RPMI7951 (cell line): ENCODE measurements at regions not wholly inside any gene's neighbourhood (a gene's known extent, or its start where the extent isn't known, plus 50 kb on each side); places are given as distances from the start of the nearest gene placed in this dataset.

Experiments
- DNase-seq: peaks from one replicate; pipeline ENCODE4 v3.0.0-alpha.2; 2012; ENCODE audit warnings: low read depth

DNA sequence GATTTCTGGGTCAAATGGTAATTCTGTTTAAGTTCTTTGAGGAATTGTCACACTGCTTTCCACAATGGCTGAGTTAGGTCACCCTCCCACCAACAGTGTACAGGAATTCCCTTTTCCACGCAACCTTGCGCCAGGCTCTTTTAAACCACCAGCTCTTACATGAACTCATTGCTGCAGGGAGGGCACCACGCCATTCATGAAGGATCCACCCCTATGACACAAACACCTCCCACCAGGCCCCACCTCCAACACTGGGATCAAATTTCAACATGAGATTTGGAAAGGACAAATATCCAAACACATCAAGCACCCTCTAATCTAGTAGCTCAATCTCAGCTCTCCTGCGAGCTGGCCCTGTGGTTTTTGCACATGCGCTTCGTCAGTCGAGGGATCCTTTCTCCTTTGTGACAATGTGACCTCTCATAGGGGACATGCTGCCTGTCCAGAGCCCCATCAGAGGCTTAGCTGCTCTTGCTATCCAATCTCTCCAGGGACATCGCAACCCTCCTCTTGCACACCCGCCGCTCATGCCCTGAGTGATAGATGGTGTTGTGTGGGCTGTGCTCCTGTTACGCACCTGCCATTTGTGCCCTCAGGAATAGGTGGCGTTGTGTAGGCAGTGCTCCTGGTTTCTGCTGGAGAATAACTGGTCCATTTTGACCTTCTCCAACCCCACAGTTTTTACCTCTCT is 328.0 kb downstream of the UQCRFS1 start:
- no peak for DNase-seq

DNA sequence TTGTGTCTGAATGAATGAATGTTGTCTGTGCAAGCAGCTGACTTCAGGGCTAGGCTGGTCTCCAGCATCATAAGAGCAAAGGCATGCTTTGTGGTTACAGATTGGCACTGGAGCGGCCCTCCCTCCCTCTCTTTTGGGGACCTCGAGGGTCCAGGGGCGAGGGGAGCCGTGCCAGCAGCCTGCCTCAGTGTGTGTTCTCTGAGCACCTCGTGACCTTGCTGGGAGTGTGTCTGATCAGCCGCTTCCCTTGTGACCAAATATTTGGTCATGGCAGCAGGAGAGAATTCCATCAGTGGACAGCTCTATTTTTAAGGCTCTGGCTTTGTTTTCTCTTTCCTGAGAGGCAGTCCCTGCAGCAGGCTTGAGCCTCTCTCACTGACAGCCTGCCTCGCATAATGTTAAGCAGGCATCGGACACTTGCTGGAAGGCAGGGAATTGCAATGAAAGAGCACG is 329.7 kb downstream of the UQCRFS1 start:
- DNase-seq, result no peak

DNA sequence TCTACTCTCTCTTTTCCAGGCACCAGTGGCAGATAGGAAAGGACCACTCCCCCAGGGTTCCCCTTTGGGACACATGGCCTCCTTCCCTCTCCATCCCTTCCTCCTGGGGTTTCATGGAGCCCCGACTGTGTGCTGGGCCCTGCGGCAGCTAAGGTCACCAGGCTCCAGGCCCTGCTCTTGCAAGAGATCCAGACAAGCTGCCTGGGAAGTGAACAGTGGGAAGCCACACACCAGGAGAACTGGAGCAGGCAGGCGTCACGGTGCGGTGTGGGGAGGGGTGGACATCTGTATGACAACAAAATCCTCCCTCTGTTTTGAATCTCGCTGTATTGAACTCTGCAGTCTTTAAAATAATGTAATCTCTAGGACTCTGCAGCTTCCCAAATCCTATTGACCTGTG is 330.1 kb downstream of the UQCRFS1 start:
- DNase-seq, result no peak

DNA sequence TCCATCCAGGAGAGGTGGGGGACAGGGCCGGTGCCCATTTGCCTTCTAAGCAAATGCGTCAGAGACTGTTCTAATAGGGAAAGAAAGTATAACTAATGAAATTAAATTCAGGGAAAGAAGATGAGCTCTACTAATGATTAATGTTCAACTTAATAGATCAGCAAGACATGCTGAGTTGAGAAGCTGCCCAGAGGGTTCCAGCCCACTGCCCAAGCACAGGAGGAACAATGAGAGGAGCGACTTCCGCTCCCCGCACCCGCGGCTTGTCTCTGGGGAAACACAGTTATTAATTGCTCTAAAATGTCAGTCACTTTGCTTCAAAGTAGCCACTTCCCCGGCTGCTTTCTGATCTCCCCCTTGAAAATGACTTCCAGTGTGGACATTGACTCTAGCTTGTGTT is 331.3 kb downstream of the UQCRFS1 start:
- DNase-seq, result no peak

DNA sequence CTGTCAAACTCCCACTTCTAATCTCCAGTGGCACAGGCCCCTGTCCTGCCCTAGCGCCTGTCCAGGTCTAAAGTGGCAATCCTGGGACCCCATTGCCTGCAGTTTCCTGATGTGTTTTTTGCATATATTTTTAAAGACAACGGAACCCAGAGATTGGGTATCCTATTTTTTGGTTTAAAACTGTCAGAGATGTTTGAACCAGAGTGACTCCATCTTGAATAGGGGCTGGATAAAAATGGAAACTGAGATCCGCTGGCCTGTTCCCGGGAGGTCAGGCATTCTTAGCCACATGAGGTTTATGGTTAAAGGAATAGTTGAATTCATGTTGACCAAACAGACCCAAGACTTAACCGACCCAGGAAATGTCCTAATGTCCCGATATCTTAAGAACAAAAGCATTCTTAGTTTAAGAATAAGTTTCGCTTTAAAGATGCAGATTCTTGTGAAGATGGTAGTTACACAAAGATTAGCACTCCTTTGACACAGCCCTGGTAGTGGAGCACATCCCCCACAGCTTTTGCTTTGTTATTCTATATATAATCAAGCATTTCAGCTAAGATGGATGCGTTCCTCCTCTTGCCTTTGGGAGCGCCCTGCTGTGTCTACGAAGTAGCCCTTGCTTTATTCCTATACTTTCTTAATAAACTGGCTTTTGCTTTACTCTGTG is 332.1 kb downstream of the UQCRFS1 start:
- DNase-seq, result no peak

DNA sequence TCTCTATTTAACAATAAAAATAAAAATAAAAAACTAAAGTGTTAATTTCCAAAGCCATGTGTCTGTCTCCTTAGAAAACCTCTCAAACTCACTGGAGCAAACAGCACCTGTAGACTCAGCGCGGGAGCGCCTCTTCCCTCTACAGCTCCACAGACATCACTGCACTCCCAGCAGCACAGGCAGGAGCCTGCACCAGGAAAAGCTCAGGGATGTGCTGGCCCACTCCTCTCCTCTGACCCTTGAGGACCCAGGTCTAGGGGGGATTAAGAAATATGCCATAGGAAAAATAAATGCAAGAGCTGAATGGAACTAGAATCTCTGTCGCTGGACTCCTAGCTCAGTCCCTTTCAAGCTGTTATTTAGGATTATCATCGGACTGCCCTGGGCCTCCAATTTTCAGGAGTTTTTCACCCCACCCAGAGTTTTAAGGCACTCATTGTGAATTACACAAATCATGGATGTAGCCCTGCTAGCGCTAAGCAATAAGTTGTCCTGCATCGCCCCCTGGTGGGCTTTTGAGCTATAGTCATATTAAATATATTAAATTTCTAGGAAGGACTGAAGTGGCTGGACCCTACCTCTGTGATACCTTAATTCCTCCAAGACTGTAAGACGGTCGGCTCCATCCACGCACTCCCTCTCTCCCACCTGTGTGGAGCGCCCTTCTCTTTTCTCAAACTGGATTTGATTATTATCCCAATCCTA is 333.9 kb downstream of the UQCRFS1 start:
- peak; percentile 49 for DNase-seq

DNA sequence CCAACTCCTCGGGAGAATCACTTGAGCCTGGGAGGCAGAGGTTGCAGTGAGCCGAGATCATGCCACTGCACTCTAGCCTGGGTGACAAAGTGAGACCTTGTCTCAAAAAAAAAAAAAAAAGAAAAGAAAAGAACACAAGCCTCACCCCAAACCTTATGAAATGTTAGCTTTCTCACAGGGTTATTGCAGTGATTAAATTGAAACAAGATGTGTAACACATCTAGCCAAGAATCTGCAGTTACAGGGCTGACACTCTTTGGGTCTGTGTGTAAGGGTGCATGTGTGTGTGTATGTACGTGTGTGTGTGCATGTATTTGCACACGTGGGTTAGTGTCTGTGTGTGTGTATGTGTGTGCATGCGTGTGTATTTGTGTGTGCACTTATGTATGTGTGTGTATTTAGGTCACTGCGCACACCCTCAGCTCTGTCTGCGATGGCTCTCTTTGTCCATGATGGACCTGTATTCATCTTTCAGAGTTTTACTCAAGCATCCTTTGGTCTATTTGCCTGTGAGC is 336.3 kb downstream of the UQCRFS1 start:
- no peak for DNase-seq

DNA sequence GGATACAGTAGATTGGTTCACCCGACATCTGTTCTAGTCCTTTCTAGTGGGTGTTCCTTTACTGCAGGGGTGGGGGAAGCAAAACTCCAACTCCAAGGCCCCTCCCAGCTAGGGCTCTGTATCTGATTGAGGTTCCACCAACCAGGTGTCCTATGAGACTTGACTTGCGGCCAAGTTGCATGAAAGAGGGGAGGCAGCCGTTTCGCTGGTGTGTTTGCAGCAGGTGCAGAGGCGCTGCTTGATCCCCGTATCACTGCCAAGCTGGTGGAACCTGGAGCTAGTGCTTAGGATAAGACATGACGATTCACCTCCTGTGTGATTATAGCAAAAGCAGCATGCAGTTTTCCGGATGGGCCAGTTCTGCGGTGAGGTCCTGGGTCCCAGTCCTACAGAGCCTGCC is 338.2 kb downstream of the UQCRFS1 start:
- no peak for DNase-seq

DNA sequence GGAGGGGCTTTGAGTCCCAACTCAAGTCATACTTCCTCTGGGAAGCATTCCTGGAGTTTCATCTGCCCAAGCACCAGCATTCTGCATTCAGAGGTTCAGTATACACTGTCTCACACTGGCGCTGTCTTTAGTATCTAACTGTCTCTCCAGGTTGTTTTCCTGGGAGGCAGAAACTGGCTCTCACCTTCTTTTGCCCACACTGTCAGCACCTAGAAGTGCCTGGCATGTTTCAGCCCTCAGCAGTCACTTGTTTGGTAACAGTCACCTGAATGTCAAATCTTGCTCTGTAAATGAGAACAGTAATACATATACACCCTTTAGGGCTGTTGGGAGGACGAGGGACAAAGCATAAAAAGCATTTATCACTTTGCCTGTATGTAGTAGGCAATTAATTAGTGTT is 339.6 kb downstream of the UQCRFS1 start:
- no peak for DNase-seq

DNA sequence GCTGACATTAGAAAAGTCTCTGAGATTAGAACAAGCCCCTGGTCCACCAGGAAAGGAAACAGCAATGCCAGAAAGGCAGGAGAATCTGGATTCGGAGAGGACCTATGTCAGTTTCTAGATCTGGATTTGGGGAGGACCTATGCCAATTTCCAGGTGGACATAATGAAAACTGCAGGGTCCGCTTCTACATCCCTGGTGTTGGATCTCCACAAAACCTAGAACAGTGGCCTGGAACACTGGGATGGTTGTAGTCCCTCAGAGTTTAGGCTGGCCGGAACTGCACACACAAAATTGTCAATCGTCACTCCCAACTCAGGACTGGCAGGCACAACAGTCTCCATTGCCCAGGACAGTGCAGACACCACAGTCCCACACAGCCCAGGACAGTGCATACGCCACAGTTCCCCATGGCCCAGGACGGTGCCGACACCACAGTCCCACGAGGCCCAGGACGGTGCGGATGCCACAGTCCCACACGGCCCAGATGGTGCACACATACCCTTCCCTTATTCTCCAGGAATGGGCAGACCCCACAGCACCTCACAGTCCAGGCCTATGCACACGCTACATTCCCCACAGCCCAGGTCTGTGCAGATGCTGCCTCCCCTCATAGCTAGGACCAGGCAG is 341.7 kb downstream of the UQCRFS1 start:
- no peak for DNase-seq

DNA sequence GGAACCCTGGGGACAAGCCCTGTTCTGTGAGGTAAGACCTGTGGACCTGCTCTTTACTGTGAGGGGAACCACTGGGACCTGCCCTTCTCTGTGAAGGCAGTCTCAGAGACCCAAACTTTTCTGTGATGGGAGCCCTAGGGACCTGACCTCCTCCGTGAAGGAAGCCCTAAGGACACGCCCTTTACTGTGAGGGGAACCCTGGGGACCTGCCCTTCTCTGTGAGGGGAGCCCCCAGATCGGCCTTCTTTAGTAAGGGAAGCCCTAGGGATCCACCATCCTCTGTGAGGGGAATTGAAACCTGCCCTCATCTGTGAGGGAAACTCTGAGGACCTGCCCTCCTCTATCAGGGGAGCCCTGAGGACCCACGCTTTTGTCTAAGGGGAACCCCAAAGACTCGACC is 343.5 kb downstream of the UQCRFS1 start:
- no peak for DNase-seq

DNA sequence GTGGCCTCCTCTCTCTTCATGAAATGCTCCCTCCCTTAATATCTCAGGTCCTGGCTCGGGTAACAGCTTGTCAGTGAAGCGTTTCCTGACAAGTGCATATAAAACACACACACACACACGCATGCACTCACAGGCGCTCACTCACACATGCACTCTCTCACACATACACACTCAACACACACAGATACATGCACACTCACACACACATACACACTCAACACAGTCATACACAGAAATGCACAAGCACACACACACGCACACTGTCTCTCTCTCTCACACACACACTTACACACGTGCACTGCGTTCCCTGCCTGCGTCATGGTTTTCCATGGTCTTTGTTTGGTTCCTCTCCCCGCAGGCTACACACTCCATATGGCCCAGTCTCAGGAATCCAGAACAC is 344.1 kb downstream of the UQCRFS1 start:
- DNase-seq, result no peak

DNA sequence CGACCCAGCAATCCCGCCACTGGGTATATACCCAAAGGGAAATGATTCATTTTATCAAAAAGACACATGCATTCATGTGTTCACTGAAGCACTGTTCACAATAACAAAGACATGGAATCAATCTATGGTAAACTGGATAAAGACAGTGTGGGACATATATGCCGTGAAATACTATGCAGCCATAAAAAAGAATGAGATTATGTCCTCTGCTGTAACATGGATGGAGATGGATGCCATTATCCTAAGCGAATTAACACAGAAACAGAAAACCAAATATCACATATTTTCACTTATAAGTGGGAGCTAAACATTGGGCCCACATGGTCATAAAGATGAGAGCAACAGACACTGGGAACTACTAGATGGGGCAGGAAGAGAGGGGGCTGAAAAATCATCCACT is 345.0 kb downstream of the UQCRFS1 start:
- DNase-seq, result no peak

DNA sequence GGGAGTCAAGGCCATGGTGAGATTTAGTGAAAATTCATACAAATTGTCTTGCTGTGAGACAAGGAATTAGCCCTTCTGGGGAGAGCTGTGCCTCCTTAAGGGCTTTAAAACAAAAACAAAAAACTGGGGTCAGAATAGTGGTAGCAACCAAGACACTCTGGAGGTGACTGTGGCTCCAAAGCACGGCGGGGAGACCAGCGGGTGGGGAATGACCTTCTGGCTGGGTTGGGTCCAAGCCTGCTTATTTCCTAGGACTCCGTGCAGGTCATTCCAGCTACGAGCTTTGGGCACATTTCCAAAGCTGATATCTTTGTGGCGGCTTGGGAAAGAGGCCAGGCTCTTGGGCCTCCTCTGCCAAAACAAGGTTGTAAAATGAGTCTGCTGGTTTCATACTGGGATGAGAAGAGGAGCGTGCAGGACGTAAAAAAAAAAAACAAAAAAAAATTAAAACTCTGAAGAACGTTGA is 348.3 kb downstream of the UQCRFS1 start:
- no peak for DNase-seq

DNA sequence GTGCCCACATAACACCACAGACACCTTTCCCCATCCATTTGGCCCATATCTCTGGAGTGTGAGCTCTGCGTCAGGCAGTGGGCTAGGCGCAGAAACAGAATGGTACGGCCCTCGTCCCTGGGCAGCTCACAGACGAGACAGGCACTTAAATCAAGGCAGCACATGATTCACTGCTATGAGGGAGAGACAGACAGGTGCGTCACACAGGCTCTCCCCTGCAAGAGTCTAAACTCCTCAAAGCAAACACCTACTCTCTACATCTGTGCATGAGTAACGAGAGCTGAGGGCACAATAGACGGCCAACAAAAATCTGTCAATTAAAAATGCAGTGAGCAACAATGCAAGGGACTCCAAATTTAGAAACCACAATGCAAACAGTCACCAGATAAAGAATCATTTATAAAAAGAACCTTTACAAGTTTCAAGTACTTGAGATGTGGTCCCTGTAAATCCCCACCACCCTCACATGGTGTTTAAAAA is 348.9 kb downstream of the UQCRFS1 start:
- no peak for DNase-seq

DNA sequence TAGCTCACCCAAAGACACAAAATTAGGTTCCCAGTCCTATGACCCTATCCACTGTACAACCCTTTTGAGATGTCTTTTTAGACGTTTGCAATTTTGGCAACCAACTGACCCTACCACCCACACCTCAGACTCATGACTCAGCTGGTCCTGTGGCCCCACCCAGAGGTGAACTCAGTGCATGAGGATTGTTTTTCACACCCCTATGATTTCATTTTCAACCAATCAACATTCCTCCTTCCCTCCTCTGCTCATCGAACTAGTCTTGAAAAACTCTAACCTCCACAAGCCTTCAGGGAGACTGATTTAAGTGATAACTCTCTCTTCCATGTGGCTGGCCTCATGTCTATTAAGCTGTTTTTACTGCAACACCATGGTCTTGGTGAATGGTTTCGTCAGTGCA is 350.7 kb downstream of the UQCRFS1 start:
- no peak for DNase-seq

DNA sequence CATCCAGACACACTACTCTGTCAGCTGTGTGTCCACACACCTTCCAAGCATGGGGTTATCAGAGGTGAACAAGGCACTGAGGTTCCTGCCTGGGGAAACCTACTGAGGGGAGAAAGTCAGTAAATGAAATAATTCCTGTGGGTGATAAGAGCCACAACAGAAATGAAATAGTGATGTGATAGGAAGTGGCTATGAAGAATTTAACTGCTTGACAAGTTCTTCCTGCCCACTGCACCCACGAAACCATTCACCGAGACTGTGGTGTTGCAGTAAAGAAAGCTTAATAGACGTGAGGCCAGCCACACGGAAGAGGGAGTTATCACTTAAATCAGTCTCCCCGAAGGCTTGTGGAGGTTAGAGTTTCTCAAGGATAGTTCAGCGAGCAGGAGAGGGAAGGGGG is 353.1 kb downstream of the UQCRFS1 start:
- DNase-seq, result no peak

DNA sequence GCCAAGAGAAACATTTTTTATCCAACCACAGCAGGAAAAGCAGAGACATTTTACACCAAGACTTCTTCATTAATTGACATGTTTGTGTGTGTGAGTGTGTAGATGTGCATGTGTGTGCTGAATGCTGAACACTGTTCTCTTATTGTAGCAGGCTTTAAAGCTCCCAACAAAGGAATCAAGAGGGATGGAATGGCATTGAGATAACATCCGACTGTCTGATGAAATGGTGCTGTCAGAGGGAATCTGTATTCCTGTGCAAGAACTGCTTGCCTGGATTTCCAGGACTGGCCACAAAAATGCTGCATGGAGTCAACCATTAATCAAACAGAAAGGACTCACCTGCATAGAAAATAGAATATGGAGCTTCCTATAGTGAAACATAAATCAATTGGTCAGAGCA is 354.0 kb downstream of the UQCRFS1 start:
- DNase-seq, result no peak

DNA sequence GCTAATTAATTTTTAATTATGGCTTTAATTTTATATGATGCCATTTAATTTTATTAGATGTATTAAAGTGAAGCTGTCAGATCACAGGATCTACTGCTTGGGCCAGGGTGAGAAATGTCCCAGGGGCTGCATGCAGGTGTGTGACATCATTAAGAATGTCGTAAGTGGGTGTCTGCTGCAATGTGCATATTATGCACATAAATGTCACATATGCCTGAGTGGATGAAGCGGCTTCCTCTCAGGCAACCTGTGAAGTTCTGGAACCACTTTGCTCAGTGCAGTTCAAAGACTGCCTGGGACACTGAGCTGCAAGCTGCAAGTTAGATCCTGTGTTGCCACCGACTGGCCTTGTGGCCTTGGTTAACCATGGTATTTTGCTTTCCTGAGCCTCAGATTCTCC is 355.0 kb downstream of the UQCRFS1 start:
- DNase-seq, result no peak

DNA sequence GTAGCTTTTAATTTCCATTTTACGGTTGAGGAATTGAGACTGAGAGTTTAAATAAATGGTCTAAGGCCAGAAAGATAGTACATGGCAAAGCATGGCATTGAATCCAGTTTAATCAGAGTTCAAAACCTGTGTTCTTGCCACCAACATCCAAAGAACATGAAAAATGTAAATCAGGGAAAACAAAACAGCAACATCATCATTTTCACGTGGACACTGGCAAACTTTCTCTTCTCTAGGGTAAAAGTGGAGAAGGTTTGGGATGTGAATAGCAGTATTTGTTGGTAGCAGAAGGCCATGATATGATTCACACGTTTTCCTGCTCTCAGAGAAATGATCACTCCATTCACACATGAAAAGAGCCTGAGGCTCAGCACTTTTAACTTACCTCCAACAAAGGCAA is 357.7 kb downstream of the UQCRFS1 start:
- no peak for DNase-seq

DNA sequence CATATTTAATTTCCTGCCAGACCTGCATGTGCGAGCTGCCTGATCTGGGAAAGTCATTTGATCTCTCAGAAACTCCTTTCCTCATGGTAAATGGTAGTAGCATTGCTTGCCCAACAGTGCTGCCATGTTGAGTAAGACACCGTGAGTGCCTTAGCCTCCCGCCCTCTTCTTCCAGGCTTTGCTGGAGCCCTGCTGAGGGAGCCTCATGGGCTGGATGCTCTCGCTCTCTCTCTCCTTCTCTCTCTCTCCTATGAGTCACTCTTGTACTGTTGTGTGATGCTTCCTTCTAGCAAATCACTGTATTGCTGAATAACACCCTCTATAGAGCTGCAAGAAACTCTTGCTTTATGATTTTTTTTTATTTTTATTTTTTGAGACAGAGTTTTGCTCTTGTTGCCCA is 365.5 kb downstream of the UQCRFS1 start:
- DNase-seq, result no peak
